NCI-H187 (cell line): ENCODE measurements at regions not wholly inside any gene's neighbourhood (a gene's known extent, or its start where the extent isn't known, plus 50 kb on each side); places are given as distances from the start of the nearest gene placed in this dataset.
"Not testable (repeated sequence)": the region's sequence is repeated elsewhere in the genome, so short reads cannot be mapped to it uniquely, and the experiment has no call there.

Experiments
- DNase-seq, 2 experiments: peaks; one replicate each; lab custom pipeline; 2025; lab: John Stamatoyannopoulos, UW

DNA sequence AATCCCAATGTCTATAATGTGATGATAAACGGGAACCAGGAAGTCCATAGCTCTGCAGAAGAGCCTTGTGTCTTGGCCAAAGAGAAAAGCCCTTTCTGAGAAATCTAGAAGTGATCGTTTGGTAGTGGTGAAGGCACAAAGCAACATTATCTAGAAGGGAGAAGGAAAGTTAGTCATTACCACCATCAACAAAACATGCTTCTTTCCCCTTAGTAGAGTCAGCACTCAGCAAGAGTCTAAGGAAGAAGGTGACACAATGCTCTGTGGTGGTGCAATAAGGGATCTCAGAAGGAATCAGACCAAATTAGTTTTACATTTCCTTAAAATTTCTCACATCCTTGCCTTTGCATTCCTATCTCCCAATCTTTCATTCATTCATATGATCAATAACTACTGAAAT, 134.4 kb upstream of the PRDX6 start:
- no peak for DNase-seq

DNA sequence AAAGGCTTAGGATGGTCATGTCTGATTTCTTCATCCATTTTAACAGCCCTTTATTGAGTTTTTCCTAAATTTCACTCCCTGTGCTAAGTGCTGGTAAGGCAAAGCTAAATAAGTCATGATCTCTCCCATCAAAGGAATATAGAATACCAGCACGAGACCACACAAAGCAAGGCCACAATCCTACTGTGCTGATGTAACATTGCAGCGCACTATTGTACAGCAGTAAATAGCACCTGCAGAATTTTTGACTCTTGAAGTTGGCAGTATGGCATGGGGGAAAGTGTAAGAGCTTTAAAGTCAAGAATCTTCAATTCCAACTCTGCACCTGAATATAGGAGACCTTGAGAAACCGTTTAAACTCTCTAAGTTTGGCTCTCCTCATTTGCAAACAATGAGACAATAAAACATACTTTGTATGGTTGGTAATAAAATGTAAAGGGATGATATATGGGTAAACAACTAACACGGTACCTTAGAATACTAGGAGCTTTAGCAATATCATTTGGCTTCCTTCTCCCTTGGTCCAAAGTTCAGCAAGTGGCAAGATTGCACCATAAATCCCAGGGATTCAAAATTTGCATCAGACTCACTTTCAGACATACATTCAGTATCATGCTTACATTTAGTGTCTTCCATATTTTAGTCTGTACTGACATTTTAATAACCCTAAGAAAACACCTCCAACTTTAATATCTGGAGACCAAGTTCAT, 132.9 kb upstream of the PRDX6 start:
- DNase-seq: no peak

DNA sequence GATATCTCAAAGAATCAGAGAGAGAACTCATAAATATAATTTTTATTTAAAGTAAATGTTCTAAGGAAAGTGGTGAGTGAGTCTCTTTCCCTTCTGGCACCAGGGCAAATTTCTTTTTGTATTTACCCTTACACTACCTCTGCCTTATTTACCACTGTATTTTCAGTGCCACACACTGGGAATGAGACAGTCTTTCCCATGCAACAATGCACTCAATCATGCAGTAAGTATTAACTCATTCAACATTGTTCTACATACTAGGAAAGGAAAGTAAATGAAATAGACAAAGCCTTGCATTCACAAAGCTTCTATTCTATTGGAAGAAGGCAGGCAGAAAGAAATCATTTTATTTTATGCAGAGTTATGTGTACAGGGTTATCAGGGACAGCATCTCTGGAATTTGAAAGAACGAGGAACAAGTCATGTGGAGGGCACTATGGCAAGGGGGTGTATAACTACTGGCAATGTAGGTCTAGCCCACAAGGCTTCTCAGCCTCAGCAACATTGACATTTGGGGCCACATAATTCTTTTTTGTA, 129.8 kb upstream of the PRDX6 start:
- no peak for DNase-seq

DNA sequence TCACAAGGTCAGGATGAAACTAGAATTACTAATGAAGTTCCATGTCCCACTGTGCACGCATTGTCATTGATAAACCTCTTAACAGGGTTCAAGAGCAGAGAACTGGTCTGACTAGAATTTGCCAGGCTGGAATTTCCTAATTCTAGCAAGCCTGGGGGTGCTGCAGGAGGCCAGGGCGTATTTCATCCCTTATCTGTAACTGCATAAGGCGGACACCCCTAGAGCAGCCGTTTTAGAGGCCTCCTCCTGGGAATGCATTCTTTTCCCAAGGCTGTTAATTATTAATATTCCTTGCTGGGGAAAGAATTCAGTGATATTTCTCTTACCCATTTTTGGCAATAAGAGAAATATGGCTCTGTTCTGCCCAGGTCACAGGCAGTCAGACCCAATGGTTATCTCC, 124.5 kb upstream of the PRDX6 start:
- DNase-seq: not testable (repeated sequence)

DNA sequence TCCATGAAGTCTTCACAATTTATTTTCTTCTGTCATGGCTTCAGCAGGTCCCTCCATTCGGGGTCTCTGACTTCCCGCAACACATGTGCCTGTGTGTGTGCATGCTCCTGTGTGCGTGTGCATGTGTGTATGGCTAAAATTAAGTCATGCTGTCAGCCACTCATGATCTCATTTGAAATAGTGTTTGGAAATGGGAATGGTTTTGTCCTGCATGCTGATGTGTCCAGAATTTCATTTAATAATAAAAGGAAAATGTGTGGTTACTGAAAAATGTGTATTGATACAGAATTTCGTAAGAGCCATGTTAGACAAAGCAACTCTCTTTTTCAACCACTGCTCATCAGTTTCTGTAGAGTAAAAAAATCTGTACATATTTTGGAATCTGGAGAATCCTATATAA, 123.8 kb upstream of the PRDX6 start:
- no peak for DNase-seq

- no peak for DNase-seq
Observed at GRCh38 chr1:173354937-173355280, 122.2 kb upstream of the PRDX6 start.

DNA sequence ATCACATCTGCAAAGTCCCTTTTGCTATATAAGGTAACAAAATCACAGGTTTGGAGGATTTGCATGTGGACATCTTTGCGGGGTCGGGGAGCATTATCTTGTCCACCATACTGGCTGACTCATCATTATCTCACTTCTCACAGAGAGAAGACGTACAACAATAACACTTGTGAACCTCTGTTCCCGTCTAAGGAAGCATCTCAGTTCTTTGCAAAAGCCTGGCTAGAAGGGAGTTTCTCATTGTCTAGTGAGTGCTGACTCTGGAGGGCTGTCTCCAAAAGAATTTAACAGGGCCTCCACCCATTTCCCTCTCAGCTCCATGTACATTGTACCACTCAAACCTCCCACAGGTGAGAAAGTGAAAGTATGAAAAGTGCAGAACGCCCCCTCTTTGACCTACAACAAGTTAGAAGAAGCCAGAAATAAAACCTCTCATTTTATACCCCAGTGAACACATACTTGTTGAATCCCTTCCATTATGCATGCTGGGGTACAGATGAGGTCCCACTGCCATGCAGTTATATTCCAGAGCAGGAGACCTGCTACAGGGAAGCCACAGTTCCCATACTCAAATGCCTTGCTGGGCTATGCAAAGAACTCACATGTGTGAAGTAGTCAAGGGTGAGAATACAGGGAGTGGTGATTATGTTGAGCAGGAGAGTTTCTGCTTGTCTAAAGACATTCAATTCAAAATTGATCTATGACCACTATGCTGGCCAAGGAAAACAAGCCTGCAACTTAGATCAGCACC, 121.7 kb upstream of the PRDX6 start:
- DNase-seq: no peak

DNA sequence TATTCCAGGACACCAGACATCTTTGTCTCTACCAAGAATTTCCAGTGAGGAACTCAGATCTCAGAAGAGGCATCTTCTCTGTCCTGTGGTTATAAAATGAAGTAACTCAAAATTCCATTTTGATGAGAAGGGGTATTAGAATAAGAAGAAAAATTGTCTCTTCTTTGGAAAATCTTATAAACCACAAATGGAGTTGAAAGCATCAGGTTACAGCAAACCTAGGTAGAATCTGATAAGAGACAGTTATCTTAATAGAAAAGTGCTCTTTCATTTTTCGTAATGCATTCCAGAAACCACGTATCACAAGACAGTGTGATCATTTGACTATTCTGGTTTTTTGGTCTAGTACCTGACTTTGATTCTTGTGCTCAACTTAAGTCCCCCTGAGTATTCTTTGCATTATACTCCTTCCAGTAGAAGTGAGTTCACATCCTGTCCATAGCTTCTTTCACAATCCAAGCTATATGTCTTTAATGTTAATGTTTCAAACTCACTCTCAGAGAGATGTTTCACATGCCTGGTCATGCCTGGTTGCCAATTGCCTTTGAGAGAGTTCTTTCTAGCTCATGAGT, 120.9 kb upstream of the PRDX6 start:
- no peak for DNase-seq

DNA sequence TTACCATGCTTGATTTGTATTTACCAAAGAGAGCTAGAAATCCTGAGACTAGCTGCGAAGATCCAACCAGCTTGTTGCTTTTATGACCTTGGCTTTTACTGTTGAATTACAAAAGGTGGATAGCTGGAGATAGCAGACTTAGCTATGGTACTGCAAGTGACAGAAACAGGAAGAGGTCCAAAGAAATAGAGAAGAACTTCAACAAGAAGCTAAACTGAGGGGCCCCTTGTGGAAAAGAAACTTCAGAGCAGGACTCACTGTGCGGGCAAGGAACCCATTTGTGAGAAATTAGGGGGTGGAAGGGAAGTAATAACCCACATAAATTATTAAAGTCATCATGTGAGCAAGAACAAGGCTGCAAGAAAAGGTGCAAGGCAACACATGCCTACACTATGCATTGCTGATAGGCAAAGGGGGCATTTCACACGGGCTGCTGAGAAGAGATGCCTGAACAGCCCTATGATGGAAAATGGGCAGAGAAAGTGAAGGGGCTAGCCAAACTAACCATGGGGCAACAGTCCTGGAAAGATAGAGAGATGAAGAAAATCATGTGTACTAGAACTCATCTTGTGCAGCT, 116.6 kb upstream of the PRDX6 start:
- no peak for DNase-seq

- DNase-seq: no peak
Observed at GRCh38 chr1:173362543-173362942, 114.6 kb upstream of the PRDX6 start.

DNA sequence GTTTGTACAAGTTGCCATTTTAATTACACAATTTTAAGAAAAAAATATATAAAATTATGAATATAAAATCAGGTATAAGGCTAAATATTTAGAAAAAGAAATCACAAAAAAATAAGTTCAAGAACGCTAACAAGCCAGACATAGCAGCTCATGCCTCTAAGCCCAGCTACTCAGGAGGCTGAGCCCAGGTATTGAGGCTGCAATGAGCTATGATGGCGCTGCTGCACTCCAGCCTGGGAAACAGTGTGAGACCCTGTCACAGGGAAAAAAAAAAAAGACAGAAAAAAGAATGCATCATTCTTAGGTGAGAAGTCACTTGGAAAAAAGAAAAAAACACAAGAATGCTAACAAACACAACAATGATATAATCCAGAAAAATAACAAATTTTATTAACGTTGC, 112.3 kb upstream of the PRDX6 start:
- DNase-seq: no peak

DNA sequence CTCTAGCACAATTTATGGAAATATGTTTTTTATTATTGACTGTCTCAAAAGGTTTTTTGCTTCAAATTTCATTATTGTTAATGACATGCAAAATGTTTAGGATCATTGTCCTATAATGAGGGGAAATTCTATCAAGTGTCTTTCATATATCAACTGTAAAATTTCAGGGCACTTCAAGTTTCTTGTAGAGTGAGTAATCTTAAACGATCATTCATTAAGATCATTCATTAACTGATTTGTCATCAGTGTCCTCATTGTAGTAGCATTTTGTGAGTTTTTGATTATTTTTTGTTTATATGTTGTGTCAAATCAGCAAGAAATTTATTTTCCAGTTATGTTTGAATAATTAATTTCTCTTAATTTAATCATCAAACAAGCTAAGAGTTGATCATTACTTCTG, 111.8 kb upstream of the PRDX6 start:
- DNase-seq: no peak

GRCh38 chr1:173367136-173367535, 110.0 kb upstream of the PRDX6 start:
- no peak for DNase-seq

DNA sequence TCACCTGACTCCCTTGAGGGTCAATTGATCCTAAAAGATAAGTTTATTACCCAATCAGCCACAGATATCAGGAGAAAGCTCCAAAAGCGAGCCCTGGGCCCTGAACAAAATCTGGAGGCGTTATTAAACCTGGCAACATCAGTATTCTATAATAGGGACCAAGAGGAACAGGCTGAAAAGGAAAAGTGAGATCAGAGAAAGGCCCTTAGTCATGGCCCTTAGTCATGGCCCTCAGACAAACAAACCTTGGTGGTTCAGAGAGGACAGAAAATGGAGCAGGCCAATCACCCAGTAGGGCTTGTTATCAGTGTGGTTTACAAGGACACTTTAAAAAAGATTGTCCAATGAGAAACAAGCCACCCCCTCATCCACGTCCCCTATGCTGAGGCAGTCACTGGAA, 106.5 kb upstream of the PRDX6 start:
- not testable (repeated sequence) for DNase-seq

GRCh38 chr1:173376065-173376464, 101.1 kb upstream of the PRDX6 start:
- not testable (repeated sequence) for DNase-seq

- DNase-seq: no peak
Observed at GRCh38 chr1:173377266-173377665, 99.9 kb upstream of the PRDX6 start.

GRCh38 chr1:173383351-173383750, 93.8 kb upstream of the PRDX6 start:
- DNase-seq: no peak

DNA sequence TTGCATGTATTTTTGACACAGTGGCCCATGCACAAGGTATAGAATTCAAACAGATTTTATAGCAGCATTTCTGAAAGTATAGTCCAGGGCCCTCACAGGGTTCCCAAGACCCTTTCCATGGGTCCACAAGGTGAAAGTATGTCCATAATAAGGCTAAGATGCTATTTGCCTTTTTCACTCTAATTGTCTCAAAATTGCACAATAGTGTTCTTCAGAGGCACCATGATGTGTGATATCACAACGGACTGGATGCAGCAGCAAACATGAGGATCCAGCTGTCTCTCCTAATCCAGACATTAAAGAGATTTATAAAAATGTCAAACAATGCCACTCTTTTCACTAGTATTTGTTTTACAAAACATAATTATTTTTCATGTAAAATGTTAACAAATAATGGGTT, 88.8 kb upstream of the PRDX6 start:
- DNase-seq: no peak

- no peak for DNase-seq
Observed at GRCh38 chr1:173392895-173393658, 84.1 kb upstream of the PRDX6 start.

- DNase-seq: no peak
Observed at GRCh38 chr1:173393659-173394000, 83.5 kb upstream of the PRDX6 start.

GRCh38 chr1:173394813-173395212, 82.3 kb upstream of the PRDX6 start:
- DNase-seq: not testable (repeated sequence)

DNA sequence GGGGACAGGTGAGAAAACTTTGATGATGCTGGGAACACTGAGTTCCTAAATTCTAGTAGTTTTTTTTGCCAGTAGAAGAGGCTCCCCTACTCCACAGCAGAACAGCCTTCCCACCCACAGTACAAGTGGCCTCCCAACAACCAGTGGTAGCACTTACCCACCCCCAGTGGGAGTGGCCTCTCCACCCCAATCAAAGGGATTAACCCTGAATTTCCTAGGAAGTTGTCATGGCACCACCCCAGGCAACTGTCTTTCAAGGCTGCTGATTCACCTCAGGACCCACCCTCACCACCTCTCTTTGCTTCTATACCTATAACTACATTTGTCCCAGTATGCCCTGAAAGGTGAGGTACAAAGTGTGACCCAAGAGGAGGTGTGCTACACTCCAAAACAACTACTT, 81.4 kb upstream of the PRDX6 start:
- DNase-seq: no peak
